IPS DF 4.7 (cell line): ENCODE measurements at regions not wholly inside any gene's neighbourhood (a gene's known extent, or its start where the extent isn't known, plus 50 kb on each side); places are given as distances from the start of the nearest gene placed in this dataset.
"Not testable (repeated sequence)": the region's sequence is repeated elsewhere in the genome, so short reads cannot be mapped to it uniquely, and the experiment has no call there.

ENCODE experiments used
- DNase-seq: peaks from one replicate; pipeline ENCODE4 v3.0.0-alpha.2; 2013; ENCODE audit warnings: low spot score; ENCODE audit errors: extremely low read depth

- DNase-seq = no peak
Measured at GRCh38 chr2:34601561-34601960, 1002.5 kb upstream of the FAM98A start.

GRCh38 chr2:34578641-34579040, 979.5 kb upstream of the FAM98A start:
- no peak for DNase-seq

GRCh38 chr2:34570266-34570872, 971.3 kb upstream of the FAM98A start:
- DNase-seq = no peak

GRCh38 chr2:34567128-34567527, 968.0 kb upstream of the FAM98A start:
- DNase-seq = no peak

GRCh38 chr2:34552337-34552736, 953.2 kb upstream of the FAM98A start:
- no peak for DNase-seq

GRCh38 chr2:34549710-34550345, 950.7 kb upstream of the FAM98A start:
- DNase-seq = no peak

DNA sequence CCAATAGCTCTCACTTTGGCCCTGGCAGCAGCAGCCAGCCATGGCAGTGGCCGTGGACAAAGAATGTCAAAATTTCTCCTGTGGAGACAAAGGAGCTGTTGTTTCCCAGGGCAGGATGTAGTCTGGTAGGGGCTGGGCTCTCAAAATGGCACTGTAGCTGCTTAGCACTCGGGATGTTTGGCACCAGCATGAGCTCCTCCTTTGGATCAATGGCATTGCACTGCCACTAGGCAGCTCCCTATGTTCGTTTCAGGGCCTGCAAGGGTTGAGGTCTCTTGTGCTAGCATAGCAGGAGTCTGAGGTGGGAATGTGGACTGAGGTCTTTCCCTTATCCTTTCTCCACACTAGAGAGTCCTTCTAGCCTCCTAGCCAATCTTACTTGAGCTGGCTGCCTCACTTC, 948.8 kb upstream of the FAM98A start:
- no peak for DNase-seq

GRCh38 chr2:34547340-34547739, 948.2 kb upstream of the FAM98A start:
- no peak for DNase-seq

- no peak for DNase-seq
Measured at GRCh38 chr2:34545486-34546136, 946.5 kb upstream of the FAM98A start.

DNA sequence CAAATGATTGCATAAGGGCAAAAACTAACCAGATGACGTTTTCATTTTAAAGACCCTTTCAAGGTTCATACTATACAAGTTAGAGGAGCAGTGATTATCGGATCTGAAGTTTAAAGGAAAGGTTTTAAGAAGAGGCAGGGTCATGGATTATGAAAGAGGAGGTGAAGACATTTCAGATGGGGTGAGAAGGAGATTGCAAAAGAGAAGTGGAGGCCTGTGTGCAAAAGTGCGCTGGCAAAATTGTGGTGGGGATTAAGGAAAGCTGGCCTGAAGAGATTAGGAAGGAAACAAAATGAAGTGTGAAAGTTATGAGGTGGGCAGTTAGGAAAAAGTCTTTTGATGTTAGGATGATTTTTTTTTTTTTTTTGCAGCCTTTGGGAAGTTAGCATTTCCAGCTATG, 935.7 kb upstream of the FAM98A start:
- DNase-seq = no peak

DNA sequence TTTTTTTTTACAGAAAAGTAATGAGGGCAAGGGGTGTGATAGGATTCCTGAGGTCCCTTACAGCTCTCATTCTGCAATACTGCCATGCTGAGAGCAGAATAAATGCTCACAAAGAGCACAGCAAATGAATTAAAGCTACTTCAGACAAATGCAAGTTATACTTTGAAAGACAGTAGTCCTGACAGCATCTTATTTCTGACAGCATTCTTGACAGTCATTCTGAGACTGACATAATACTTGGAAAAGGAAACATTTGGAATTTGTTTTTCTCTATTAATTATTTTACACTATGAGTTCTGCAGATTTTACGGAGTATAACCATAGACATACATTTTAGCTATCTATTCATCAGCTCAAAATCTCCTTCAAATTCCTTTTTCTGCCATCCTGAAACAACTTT, 935.2 kb upstream of the FAM98A start:
- no peak for DNase-seq

DNA sequence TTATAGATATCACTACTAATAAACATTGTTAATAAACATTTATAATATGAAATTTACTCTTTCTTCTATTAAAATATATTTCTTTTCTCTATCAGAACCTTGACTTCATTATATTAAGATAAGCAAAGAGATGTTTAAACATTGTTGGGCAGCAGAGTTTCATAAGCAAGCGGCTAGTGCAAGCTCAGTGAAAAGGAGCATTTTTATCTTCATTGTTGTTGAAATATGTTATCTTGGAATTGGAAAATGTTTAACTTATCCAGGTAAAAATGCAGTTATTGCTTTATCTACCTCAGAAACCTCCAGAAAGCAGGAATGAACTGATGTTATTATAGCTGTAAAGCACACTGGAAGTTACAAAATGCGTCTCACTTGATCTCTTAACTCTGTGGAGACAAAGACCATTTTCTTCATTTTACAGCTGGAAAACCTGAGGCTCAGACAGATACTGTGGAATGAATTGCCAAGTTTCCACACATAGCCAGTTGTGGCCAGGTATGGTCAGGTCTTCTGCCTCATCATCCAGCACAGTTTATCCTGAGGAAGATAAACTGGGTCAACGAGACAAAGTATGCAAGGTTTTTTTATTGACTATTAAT, 934.6 kb upstream of the FAM98A start:
- DNase-seq = no peak

DNA sequence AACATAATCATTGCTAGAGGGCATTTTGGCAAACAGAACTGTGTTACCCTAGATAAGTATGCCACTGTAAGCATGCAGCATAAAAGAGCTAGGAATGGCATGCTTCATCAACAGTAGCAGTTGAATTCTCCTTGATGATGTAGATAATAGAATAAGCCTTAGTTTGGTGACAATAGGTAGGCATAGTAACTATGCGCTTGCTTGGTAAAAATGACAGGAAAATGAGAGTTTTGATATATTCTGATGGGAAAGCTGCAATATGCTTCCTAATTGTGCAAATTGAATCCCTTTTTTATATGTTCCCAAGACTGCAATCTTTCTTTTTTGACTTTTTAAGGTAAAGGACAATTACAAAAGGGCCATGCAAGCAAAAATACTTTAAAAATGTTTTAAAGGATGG, 930.9 kb upstream of the FAM98A start:
- DNase-seq = no peak

- DNase-seq = no peak
Measured at GRCh38 chr2:34523958-34524514, 924.9 kb upstream of the FAM98A start.

DNA sequence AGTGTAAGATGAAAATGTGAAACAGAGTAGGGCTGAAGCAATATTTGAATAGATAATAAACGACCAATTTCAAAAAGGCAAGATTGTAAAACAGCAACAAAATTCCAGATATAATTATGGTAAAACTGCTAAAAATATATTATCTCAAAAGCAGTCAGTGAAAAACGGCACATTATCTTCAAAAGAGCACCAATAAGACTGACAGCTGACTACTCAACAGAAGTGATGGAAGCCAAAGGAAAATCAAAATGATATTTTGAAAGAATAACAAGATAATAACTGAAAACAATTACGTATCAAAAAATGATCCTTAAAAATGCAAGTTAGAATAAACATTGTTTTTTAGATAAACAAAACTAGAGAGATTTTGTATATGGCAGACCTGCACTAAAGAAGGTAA, 920.6 kb upstream of the FAM98A start:
- DNase-seq = no peak

DNA sequence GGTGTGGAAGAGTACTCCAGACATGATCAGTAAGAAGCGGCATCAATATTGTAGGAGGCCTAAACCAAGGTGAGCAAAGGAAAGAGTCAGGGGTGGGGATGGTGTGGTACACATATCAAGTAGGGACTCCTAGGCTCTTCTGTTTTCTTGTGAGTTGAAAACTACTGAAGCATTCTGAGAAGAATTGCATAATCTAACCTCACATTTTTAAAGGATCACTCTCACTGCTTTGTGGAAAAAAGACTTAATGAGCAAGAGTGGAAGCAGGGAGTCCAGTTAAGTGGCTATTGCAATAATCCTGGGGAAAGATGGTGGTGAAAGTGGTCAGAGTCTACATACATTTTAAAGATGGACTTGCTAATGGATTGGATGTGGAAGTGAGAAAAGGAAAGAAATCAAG, 899.5 kb upstream of the FAM98A start:
- DNase-seq = no peak

GRCh38 chr2:34494192-34494591, 895.1 kb upstream of the FAM98A start:
- not testable (repeated sequence) for DNase-seq

GRCh38 chr2:34492561-34493455, 893.7 kb upstream of the FAM98A start:
- DNase-seq = no peak

GRCh38 chr2:34486965-34487364, 887.9 kb upstream of the FAM98A start:
- DNase-seq = no peak

GRCh38 chr2:34481542-34481941, 882.4 kb upstream of the FAM98A start:
- no peak for DNase-seq

DNA sequence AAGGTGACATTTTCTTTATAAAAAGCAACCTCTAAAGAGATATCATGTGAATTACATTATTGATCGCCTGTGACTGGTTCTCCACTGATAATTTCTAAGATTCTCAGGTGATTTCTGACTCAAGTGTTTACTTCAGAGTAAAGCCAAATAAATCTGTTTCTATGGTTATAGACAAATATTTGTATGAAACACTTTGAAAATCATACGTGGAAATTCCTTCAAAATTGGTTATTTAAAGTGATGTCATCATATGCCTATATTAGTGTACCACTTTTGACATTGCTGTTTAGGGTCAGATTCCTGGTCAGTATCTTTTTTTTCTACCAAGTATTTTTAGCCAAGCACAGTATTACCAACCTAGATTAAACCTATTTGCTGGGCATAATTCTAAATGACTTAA, 881.3 kb upstream of the FAM98A start:
- DNase-seq = no peak
